A549 (cell line): ENCODE measurements at regions not wholly inside any gene's neighbourhood (a gene's known extent, or its start where the extent isn't known, plus 50 kb on each side); places are given as distances from the start of the nearest gene placed in this dataset.

Experiments used
- ATAC-seq, 2 experiments: fragments of 200-7000 bp in 1 of 2; fragments of >200 bp in 1 of 2; cut with Nextera tagmentation in 1 of 2; cut with Tn5 transposase in 1 of 2; 3 replicates each; pipeline versions ENCODE4 v1.8.0 to v1.9.1; 2018 to 2020; ENCODE audit warnings: mild to moderate bottlenecking in 1 of 2, moderate library complexity in 1 of 2
- CTCF ChIA-PET: fragments of 300-600 bp; sonication (Branson Sonifier 250); formaldehyde crosslinking; extraction: SDS; loops from one replicate; lab custom pipeline; 2021; ENCODE audit warnings: antibody characterized with exemption, inconsistent platforms; lab: Yijun Ruan, JAX
- POLR2A ChIA-PET: fragments of 350-600 bp; formaldehyde crosslinking; extraction: SDS; loops from one replicate; lab custom pipeline; 2021; ENCODE audit warnings: antibody characterized with exemption, inconsistent platforms; lab: Yijun Ruan, JAX
- DNase-seq, 2 experiments: peaks; one replicate each; pipeline versions ENCODE4 v3.0.0 to v3.0.0-alpha.2; 2011 to 2016; ENCODE audit warnings: low read depth in 1 of 2, low spot score in 1 of 2
- FAIRE-seq: peaks from 2 replicates; lab custom pipeline; 2011; peaks lifted over from hg19 to GRCh38; lab: Jason Lieb, UNC
- H3K27ac ChIP-seq, 2 experiments: fragments of >200 bp; sonication (Bioruptor Twin); formaldehyde crosslinking; 3 replicates each; pipeline ENCODE4 v1.5.1; 2016 to 2017
- H3K4me1 ChIP-seq: fragments of >200 bp; sonication (Bioruptor Twin); formaldehyde crosslinking; 3 replicates; pipeline ENCODE4 v1.6.1; 2016
- H3K4me2 ChIP-seq: fragments of >200 bp; sonication (Bioruptor Twin); formaldehyde crosslinking; 3 replicates; pipeline ENCODE4 v1.6.1; 2016
- H3K4me3 ChIP-seq: fragments of >200 bp; sonication (Bioruptor Twin); formaldehyde crosslinking; 3 replicates; pipeline ENCODE4 v1.5.1; 2016
- H3K9me3 ChIP-seq: fragments of >200 bp; sonication (Bioruptor Twin); formaldehyde crosslinking; 3 replicates; pipeline ENCODE4 v1.6.1; 2016
- ATOH8 ChIP-seq: fragments of 250-450 bp; sonication (Bioruptor Pico); IDR thresholded peaks from 2 replicates; pipeline ENCODE4 v1.5.0; 2020; ENCODE audit warnings: low read depth, mild to moderate bottlenecking, moderate library complexity
- CEBPB ChIP-seq, 2 experiments: fragments of >200 bp in 1 of 2; sonication (Bioruptor Twin) in 1 of 2; formaldehyde crosslinking in 1 of 2; IDR thresholded peaks; 2 replicates each; pipeline ENCODE4 v1.6.1; 2012 to 2016
- FOSB ChIP-seq: fragments of 250-450 bp; sonication (Bioruptor Pico); IDR thresholded peaks from 2 replicates; pipeline ENCODE4 v1.5.0; 2020; ENCODE audit warnings: mild to moderate bottlenecking, moderate library complexity
- FOSL2 ChIP-seq, 2 experiments: fragments of 450-650 bp in 1 of 2; fragments of >200 bp in 1 of 2; sonication (Bioruptor Twin) in 1 of 2; formaldehyde crosslinking; IDR thresholded peaks; 2 replicates each; pipeline versions ENCODE4 v1.5.0 to v1.6.1; 2016 to 2020; ENCODE audit warnings: mild to moderate bottlenecking in 1 of 2, moderate library complexity in 1 of 2
- GATA3 ChIP-seq: IDR thresholded peaks from 2 replicates; pipeline ENCODE4 v1.6.1; 2012; ENCODE audit warnings: borderline replicate concordance
- HOXA7 ChIP-seq: fragments of 250-450 bp; sonication (Bioruptor Pico); IDR thresholded peaks from 2 replicates; pipeline ENCODE4 v1.5.0; 2020; ENCODE audit warnings: mild to moderate bottlenecking, moderate library complexity
- HOXB13 ChIP-seq: fragments of 250-450 bp; sonication (Bioruptor Pico); IDR thresholded peaks from 2 replicates; pipeline ENCODE4 v1.5.0; 2020; ENCODE audit warnings: low read depth, mild to moderate bottlenecking, moderate library complexity
- JUN ChIP-seq, 2 experiments: fragments of >200 bp; sonication (Bioruptor Twin); formaldehyde crosslinking; IDR thresholded peaks; 2 replicates in 1 of 2; 3 replicates in 1 of 2; pipeline ENCODE4 v1.6.1; 2016 to 2017
- MAZ ChIP-seq: fragments of 150-350 bp; IDR thresholded peaks from 2 replicates; pipeline ENCODE4 v1.6.1; 2014; ENCODE audit warnings: antibody characterized with exemption, low read depth, low read length, borderline replicate concordance
- MYC ChIP-seq: IDR thresholded peaks from 2 replicates; pipeline ENCODE4 v1.6.1; 2012; ENCODE audit warnings: mild to moderate bottlenecking, inconsistent platforms, low read length, improper control_type of control experiment, borderline replicate concordance
- PHF8 ChIP-seq: fragments of 200-600 bp; sonication (generic); IDR thresholded peaks from 2 replicates; pipeline ENCODE4 v1.6.1; 2016; ENCODE audit warnings: low read depth, mild to moderate bottlenecking, antibody characterized with exemption, moderate library complexity, borderline replicate concordance
- POLR2AphosphoS2 ChIP-seq: conservative IDR thresholded peaks from 2 replicates; pipeline ENCODE4 v1.6.1; 2012; ENCODE audit warnings: low read length, improper control_type of control experiment, inconsistent platforms
- RAD21 ChIP-seq, 2 experiments: fragments of >200 bp in 1 of 2; sonication (Bioruptor Twin) in 1 of 2; formaldehyde crosslinking in 1 of 2; IDR thresholded peaks in 1 of 2; conservative IDR thresholded peaks in 1 of 2; 2 replicates in 1 of 2; 3 replicates in 1 of 2; pipeline ENCODE4 v1.6.1; 2012 to 2018; ENCODE audit warnings: inconsistent platforms in 1 of 2
- REST ChIP-seq: fragments of 200-600 bp; sonication (generic); IDR thresholded peaks from 2 replicates; pipeline ENCODE4 v1.6.1; 2016; ENCODE audit warnings: antibody characterized with exemption, mild to moderate bottlenecking, moderate library complexity
- RNF2 ChIP-seq: fragments of 200-600 bp; sonication (generic); IDR thresholded peaks from 2 replicates; pipeline ENCODE4 v1.6.1; 2016; ENCODE audit warnings: low read depth, mild to moderate bottlenecking, antibody characterized with exemption, moderate library complexity, borderline replicate concordance
- SREBF2 ChIP-seq: fragments of 450-650 bp; IDR thresholded peaks from 2 replicates; pipeline ENCODE4 v1.6.1; 2014; ENCODE audit warnings: mild to moderate bottlenecking, moderate library complexity
- TFCP2L1 ChIP-seq: fragments of 250-450 bp; sonication (Bioruptor Pico); IDR thresholded peaks from 2 replicates; pipeline ENCODE4 v1.5.0; 2021; ENCODE audit warnings: mild to moderate bottlenecking
- TP53 ChIP-seq: fragments of 250-450 bp; sonication (Bioruptor Pico); IDR thresholded peaks from 2 replicates; pipeline ENCODE4 v1.5.0; 2021; ENCODE audit warnings: mild to moderate bottlenecking, moderate library complexity
- ZC3H11A ChIP-seq: fragments of 450-650 bp; IDR thresholded peaks from 2 replicates; pipeline ENCODE4 v1.6.1; 2014; ENCODE audit warnings: antibody characterized with exemption, mild to moderate bottlenecking
- ZNF302 ChIP-seq: fragments of 250-450 bp; sonication (Bioruptor Pico); IDR thresholded peaks from 2 replicates; pipeline ENCODE4 v1.9.0; 2021; ENCODE audit warnings: inconsistent platforms, mild to moderate bottlenecking, moderate library complexity
- WGBS: methylation state at CpG from one replicate; pipeline ENCODE4 v1.1.6; 2017; ENCODE audit errors: missing lambda C conversion rate; 5-methylcytosine and 5-hydroxymethylcytosine counted together
- TF ChIP-seq, protein P1 (sequence below): fragments of 150-350 bp; IDR thresholded peaks from 2 replicates; pipeline ENCODE4 v1.6.1; 2014; ENCODE audit warnings: low read depth, mild to moderate bottlenecking, low read length
- TF ChIP-seq, protein P2 (sequence below): fragments of 450-650 bp; IDR thresholded peaks from 2 replicates; pipeline ENCODE4 v1.6.1; 2014; ENCODE audit warnings: antibody characterized with exemption

DNA sequence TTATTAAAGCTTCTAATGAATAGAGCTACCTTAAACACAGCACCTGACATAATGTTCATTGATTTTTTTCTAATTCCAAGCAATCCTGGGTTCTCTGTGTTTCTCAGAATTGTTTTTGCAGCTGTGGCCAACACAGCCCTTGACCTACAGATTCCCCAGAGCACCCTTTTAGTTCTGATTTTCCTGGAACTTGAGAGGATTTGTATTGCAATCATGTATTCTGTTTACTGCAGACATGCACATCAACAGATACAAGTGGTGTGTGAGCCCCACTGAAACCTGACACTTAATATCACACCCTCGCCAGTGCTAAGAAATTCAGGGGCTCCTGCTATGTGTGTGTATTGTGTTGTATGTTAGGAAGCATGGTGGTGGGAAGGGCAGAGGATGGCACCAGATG lies 344.2 kb upstream of the POM121L12 start:
- FAIRE-seq (no peak), ATAC-seq (no peak), DNase-seq (no peak)
- ChIA-PET CTCF (no interaction called here), POLR2A (no interaction called here)
- Histone ChIP-seq H3K9me3 (no peaks in the 10 kb centered on the region), H3K4me3 (no peak overlapping the region), H3K4me1 (no peaks in the 10 kb centered on the region), H3K4me2 (no peak overlapping the region), H3K27ac (no peak overlapping the region)
- TF ChIP-seq ATOH8 (CRISPR knock-in tag) (no peak), PHF8 (no peak), HOXB13 (CRISPR knock-in tag) (no peak), GATA3 (no peak), FOSB (no peak), POLR2AphosphoS2 (no peak), MYC (no peak), HOXA7 (CRISPR knock-in tag) (no peak)
- 7% methylated on average over 1 of the region's 1 CpG for WGBS

DNA sequence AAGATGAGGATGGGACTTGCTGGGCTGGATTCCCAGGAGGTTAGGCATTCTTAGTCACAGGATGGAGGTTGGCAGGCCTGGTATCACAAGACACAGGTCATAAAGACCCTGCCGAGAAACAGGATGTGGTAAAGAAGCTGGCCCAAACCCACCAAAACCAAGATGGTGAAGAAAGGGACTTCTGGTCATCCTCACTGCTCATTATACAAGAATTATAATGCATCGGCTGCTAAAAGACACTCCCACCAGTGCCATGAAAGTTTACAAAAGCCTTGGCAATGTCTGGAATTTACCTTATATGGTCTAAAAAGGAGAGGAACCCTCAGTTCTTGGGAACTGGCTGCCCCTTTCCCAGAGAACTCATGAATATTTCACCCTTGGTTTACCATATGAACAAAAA lies 345.5 kb upstream of the POM121L12 start:
- 48% methylated on average over 2 of the region's 2 CpGs for whole genome bisulfite sequencing
- Histone ChIP-seq H3K27ac (no peak overlapping the region), H3K4me2 (no peak overlapping the region), H3K9me3 (no peaks in the 10 kb centered on the region), H3K4me3 (no peak overlapping the region), H3K4me1 (no peaks in the 10 kb centered on the region)
- FAIRE-seq, result no peak
- TF ChIP-seq SREBF2 (no peak), FOSL2 (IDR thresholded peaks at IDR 0.05) (no peak), FOSL2 (CRISPR knock-in tag; IDR thresholded peaks at IDR 0.05) (no peak), ZNF302 (CRISPR knock-in tag) (no peak), CEBPB (IDR thresholded peaks at IDR 0.05) (no peak), RAD21 (conservative IDR thresholded peaks at IDR 0.05 in 1 of 2, IDR thresholded peaks at IDR 0.05 in 1 of 2) (no peak), TP53 (CRISPR knock-in tag) (no peak), RNF2 (no peak), MYC (no peak), ZC3H11A (no peak), JUN (IDR thresholded peaks at IDR 0.05) (no peak), FOSB (no peak), TFCP2L1 (CRISPR knock-in tag) (no peak), REST (no peak), MAZ (no peak)
- TF ChIP-seq, protein P1, sequence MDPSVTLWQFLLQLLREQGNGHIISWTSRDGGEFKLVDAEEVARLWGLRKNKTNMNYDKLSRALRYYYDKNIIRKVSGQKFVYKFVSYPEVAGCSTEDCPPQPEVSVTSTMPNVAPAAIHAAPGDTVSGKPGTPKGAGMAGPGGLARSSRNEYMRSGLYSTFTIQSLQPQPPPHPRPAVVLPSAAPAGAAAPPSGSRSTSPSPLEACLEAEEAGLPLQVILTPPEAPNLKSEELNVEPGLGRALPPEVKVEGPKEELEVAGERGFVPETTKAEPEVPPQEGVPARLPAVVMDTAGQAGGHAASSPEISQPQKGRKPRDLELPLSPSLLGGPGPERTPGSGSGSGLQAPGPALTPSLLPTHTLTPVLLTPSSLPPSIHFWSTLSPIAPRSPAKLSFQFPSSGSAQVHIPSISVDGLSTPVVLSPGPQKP, result no peak
- TF ChIP-seq, protein P2, sequence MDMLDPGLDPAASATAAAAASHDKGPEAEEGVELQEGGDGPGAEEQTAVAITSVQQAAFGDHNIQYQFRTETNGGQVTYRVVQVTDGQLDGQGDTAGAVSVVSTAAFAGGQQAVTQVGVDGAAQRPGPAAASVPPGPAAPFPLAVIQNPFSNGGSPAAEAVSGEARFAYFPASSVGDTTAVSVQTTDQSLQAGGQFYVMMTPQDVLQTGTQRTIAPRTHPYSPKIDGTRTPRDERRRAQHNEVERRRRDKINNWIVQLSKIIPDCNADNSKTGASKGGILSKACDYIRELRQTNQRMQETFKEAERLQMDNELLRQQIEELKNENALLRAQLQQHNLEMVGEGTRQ, result no peak
- no peak for DNase-seq
- ChIA-PET CTCF (no interaction called here), POLR2A (no interaction called here)
- no peak for ATAC-seq
